ENCODE measurements at regions not wholly inside any gene's neighbourhood (a gene's known extent, or its start where the extent isn't known, plus 50 kb on each side); places are given as distances from the start of the nearest gene placed in this dataset.

DNA sequence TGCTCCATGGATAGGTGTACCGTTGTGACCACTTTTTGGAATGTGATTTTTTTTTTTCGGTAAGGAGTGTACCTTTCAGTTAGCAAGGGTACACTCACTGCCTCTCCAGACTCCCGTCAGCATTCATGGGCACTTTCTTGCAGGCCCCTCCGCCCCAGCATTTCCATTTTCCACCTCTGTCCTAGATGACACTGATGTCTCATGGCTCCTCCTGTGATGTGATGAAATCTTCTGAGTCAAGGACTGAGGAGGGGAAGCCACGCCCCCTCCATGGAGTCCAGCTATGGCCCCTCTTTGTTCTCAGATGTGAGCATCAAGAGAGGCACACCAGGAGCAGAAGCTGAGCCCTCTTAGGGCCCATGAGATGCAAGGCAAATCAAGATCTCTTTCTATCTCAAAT is 61.8 kb downstream of the CTSL start:
- intact Hi-C loops (cut with DNase I; ENCODE audit: low total_unique reads): no loop called here
- no peaks in the 10 kb centered on the region for H3K36me3 ChIP-seq
- no peaks in the 10 kb centered on the region for H3K9me3 ChIP-seq
- H3K27ac ChIP-seq: no peak overlapping the region
- 85 to 92% (median 91%) methylated on average over 5 of the region's 5 CpGs for WGBS, 5 donors
- peaks cover 0 to 5% (median 4%) of the 10 kb centered on the region in 3 donors for H3K27me3 ChIP-seq
- TF ChIP-seq CTCF (IDR thresholded peaks at IDR 0.05) (no peak), POLR2AphosphoS5 (IDR thresholded peaks at IDR 0.05) (no peak), EP300 (IDR thresholded peaks at IDR 0.05) (no peak), POLR2A (IDR thresholded peaks at IDR 0.05) (no peak)
- no peak for DNase-seq
- no peak overlapping the region for H3K4me3 ChIP-seq
- no peaks in the 10 kb centered on the region for H3K4me1 ChIP-seq

DNA sequence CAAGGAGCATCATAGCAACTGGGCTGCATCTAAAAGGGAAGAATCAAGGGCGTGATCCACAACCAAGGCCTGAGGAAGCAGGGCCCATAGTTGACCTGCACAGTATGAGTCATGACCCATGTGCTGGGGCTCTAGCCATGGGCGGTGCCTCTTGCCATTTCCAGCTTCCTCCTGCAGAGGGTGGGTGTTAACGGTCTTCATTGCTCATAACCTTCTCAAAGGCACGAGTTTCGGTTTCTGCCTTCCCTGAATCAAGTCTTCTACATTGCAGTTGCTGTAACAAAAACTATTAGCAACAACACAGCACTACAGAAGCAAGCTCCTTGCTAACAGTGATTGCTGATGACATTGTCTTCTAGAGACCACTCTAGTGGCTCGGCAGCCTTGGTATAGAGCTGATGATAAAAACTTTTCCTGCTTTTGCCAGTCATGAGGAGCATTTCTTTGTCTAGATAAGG is 66.9 kb downstream of the CTSL start:
- TF ChIP-seq POLR2AphosphoS5 (IDR thresholded peaks at IDR 0.05) (peak in 2 of 3 donors; percentile 21 to 63), EP300 (IDR thresholded peaks at IDR 0.05) (no peak)
- Histone ChIP-seq H3K9me3 (no peaks in the 10 kb centered on the region), H3K4me3 (no peak overlapping the region), H3K36me3 (no peaks in the 10 kb centered on the region), H3K27me3 (no peaks in the 10 kb centered on the region), H3K4me1 (peaks cover 0 to 4% (median 0%) of the 10 kb centered on the region in 4 donors), H3K27ac (peak overlapping the region in 4 of 5 donors; percentile 53 to 82 (median 63))
- intact Hi-C loops (cut with DNase I; ENCODE audit: low total_unique reads): no loop called here
- WGBS, 5 donors: 53 to 73% (median 67%) methylated on average over 6 of the region's 6 CpGs
- DNase-seq: peak; percentile 40 to 56

GRCh38 chr9:87793292-87793691 is 67.4 kb downstream of the CTSL start:
- intact Hi-C loops (cut with DNase I; ENCODE audit: low total_unique reads): no loop called here
- no peak for DNase-seq
- H3K36me3 ChIP-seq: no peaks in the 10 kb centered on the region
- H3K27me3 ChIP-seq: no peaks in the 10 kb centered on the region
- H3K9me3 ChIP-seq: no peaks in the 10 kb centered on the region
- TF ChIP-seq EP300 (IDR thresholded peaks at IDR 0.05) (no peak), POLR2AphosphoS5 (IDR thresholded peaks at IDR 0.05) (no peak), POLR2A (IDR thresholded peaks at IDR 0.05) (no peak), CTCF (IDR thresholded peaks at IDR 0.05) (no peak)
- peak overlapping the region in 4 of 5 donors; percentile 53 to 82 (median 63) for H3K27ac ChIP-seq
- peaks cover 0 to 4% (median 0%) of the 10 kb centered on the region in 4 donors for H3K4me1 ChIP-seq
- no peak overlapping the region for H3K4me3 ChIP-seq
- 58 to 79% (median 71%) methylated on average over 6 of the region's 6 CpGs for WGBS, 5 donors

GRCh38 chr9:87795178-87795577 is 69.3 kb downstream of the CTSL start:
- 48 to 61% (median 53%) methylated on average over 4 of the region's 4 CpGs for WGBS, 5 donors
- no peak for DNase-seq
- no peak for TF ChIP-seq POLR2A (IDR thresholded peaks at IDR 0.05)
- no peak for TF ChIP-seq EP300 (IDR thresholded peaks at IDR 0.05)
- TF ChIP-seq POLR2AphosphoS5 (IDR thresholded peaks at IDR 0.05): no peak
- no peak for TF ChIP-seq CTCF (IDR thresholded peaks at IDR 0.05)
- Histone ChIP-seq H3K27ac (no peak overlapping the region), H3K9me3 (no peaks in the 10 kb centered on the region), H3K4me3 (no peak overlapping the region), H3K27me3 (no peaks in the 10 kb centered on the region), H3K36me3 (no peaks in the 10 kb centered on the region), H3K4me1 (peaks cover 0 to 4% (median 0%) of the 10 kb centered on the region in 4 donors)
- intact Hi-C loops (cut with DNase I; ENCODE audit: low total_unique reads): no loop called here

DNA sequence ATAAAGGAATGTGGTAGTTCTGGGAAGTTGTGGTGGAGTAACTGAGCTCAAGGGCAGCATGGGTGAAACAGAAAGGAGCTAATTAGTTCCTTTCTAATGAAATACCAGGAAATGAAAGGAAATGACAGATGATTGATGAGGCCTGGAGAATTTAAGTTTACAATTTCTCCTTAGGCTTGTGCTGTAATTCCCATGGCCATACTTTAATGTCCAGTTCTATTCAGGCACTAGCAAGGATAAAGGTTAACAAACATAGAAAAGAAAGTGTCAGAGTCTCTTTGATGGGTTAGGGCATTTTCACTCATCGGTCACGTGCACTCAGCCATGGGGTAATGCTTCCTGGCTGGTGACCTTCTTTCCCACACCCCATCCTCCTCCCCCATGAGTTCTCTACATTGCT is 70.3 kb downstream of the CTSL start:
- peaks cover 0 to 4% (median 0%) of the 10 kb centered on the region in 4 donors for H3K4me1 ChIP-seq
- H3K27ac ChIP-seq: no peak overlapping the region
- intact Hi-C loops (cut with DNase I; ENCODE audit: low total_unique reads): no loop called here
- no peak for TF ChIP-seq POLR2A (IDR thresholded peaks at IDR 0.05)
- no peak for TF ChIP-seq CTCF (IDR thresholded peaks at IDR 0.05)
- TF ChIP-seq EP300 (IDR thresholded peaks at IDR 0.05): no peak
- no peak for TF ChIP-seq POLR2AphosphoS5 (IDR thresholded peaks at IDR 0.05)
- H3K9me3 ChIP-seq: no peaks in the 10 kb centered on the region
- no peak overlapping the region for H3K4me3 ChIP-seq
- peaks cover 0 to 5% (median 0%) of the 10 kb centered on the region in 3 donors for H3K27me3 ChIP-seq
- 53 to 84% (median 71%) methylated on average over 2 of the region's 2 CpGs for WGBS, 5 donors
- DNase-seq: no peak
- H3K36me3 ChIP-seq: no peaks in the 10 kb centered on the region
